GM12892 (cell line): ENCODE measurements at regions not wholly inside any gene's neighbourhood (a gene's known extent, or its start where the extent isn't known, plus 50 kb on each side); places are given as distances from the start of the nearest gene placed in this dataset.

ENCODE experiments used
- POLR2A ChIP-seq: IDR thresholded peaks from 2 replicates; pipeline ENCODE4 v1.6.1; 2011; ENCODE audit warnings: low read depth, low read length, control low read depth
- POLR2AphosphoS5 ChIP-seq: IDR thresholded peaks from 2 replicates; pipeline ENCODE4 v1.6.1; 2011; ENCODE audit warnings: low read depth, low read length, control low read depth

DNA sequence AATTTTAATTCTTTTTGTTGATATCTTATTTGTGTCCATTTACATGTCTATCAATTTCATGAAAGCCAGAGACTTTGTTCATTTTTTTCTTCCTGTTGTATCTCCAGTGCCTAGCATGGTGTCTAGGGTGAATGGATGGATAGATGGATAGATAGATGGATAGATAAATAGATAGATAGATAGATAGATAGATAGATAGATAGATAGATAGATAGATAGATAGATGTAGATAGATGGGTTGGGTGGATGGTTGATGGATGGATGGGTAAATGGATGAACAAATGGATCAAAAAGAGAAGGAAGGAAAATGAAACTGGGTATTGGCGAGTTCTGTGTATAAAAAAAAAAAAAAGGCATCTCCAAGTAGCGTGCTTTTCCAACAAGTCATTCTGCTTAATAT is 120.5 kb downstream of the FAM124B start:
- TF ChIP-seq POLR2A (no peak), POLR2AphosphoS5 (no peak)
